PC-3 (cell line): ENCODE measurements at regions not wholly inside any gene's neighbourhood (a gene's known extent, or its start where the extent isn't known, plus 50 kb on each side); places are given as distances from the start of the nearest gene placed in this dataset.
A peak's percentile ranks its signal among the peaks of the same experiment; 100 is the strongest.

Experiments used
- ATAC-seq: fragments of 200-7000 bp; cut with Tn5 transposase; 2 replicates; pipeline ENCODE4 v1.9.1; 2020; ENCODE audit warnings: mild to moderate bottlenecking, moderate library complexity
- BruUV-seq: library from RNA; stranded (reverse); fragments of 400-500 nt; replicated peaks from 2 replicates; lab custom pipeline; 2021; lab: Mats Ljungman, UMichigan
- CTCF ChIA-PET: fragments of 300-600 bp; sonication (Branson Sonifier 250); formaldehyde crosslinking; loops from one replicate; lab custom pipeline; 2022; ENCODE audit warnings: antibody characterized with exemption; lab: Charles Lee
- POLR2A ChIA-PET: fragments of 300-600 bp; sonication (Branson Sonifier 250); formaldehyde crosslinking; loops from one replicate; lab custom pipeline; 2022; ENCODE audit warnings: antibody characterized with exemption; ENCODE audit not compliant: unreplicated experiment; lab: Charles Lee
- DNase-seq: peaks from one replicate; pipeline ENCODE4 v3.0.0-alpha.2; 2015
- H2AFZ ChIP-seq: fragments of 300-600 bp; sonication (generic); 2 replicates; pipeline ENCODE4 v1.6.0; 2016; ENCODE audit warnings: antibody characterized with exemption, low read length
- H3F3A ChIP-seq: fragments of 300-600 bp; sonication (generic); one replicate; pipeline ENCODE4 v1.6.0; 2017; ENCODE audit warnings: antibody characterized with exemption, low read length, control low read depth, mild to moderate bottlenecking; ENCODE audit not compliant: unreplicated experiment
- H3K27ac ChIP-seq: fragments of 300-600 bp; sonication (generic); 2 replicates; pipeline ENCODE4 v1.5.1; 2016; ENCODE audit warnings: mild to moderate bottlenecking, low read length
- H3K27me3 ChIP-seq: fragments of 300-600 bp; sonication (generic); 2 replicates; pipeline ENCODE4 v1.6.1; 2016; ENCODE audit warnings: low read length, mixed read lengths
- H3K36me3 ChIP-seq: fragments of 300-600 bp; sonication (generic); 2 replicates; pipeline ENCODE4 v1.6.1; 2016; ENCODE audit warnings: low read depth, mixed run types, low read length, mixed read lengths
- H3K4me1 ChIP-seq: fragments of 300-600 bp; sonication (generic); 2 replicates; pipeline ENCODE4 v1.5.1; 2016; ENCODE audit warnings: low read length; ENCODE audit not compliant: insufficient read depth
- H3K4me2 ChIP-seq: fragments of 300-600 bp; sonication (generic); 2 replicates; pipeline ENCODE4 v1.6.0; 2016; ENCODE audit warnings: low read length
- H3K4me3 ChIP-seq: fragments of 300-600 bp; sonication (generic); 2 replicates; pipeline ENCODE4 v1.5.1; 2016; ENCODE audit warnings: mild to moderate bottlenecking, low read length, mixed read lengths
- H3K79me2 ChIP-seq: fragments of 300-600 bp; sonication (generic); 2 replicates; pipeline ENCODE4 v1.6.1; 2017; ENCODE audit warnings: low read length, mixed read lengths
- H3K9ac ChIP-seq: fragments of 300-600 bp; sonication (generic); 2 replicates; pipeline ENCODE4 v1.6.0; 2016; ENCODE audit warnings: mild to moderate bottlenecking, low read length
- H3K9me2 ChIP-seq: fragments of 300-600 bp; sonication (generic); replicated peaks from 2 replicates; pipeline ENCODE4 v1.6.1; 2016; ENCODE audit warnings: mixed run types, low read length, mixed read lengths
- H3K9me3 ChIP-seq: fragments of 300-600 bp; sonication (generic); 2 replicates; pipeline ENCODE4 v1.6.1; 2016; ENCODE audit warnings: low read length, mixed read lengths
- H4K20me1 ChIP-seq: fragments of 300-600 bp; sonication (generic); 2 replicates; pipeline ENCODE4 v1.6.1; 2016; ENCODE audit warnings: low read length, mixed read lengths
- EZH2 ChIP-seq: fragments of 300-600 bp; sonication (generic); IDR thresholded peaks from one replicate; pipeline ENCODE4 v1.6.1; 2017; ENCODE audit warnings: antibody characterized with exemption, mild to moderate bottlenecking, low read length; ENCODE audit not compliant: unreplicated experiment
- EZH2phosphoT487 ChIP-seq: fragments of 300-600 bp; sonication (generic); IDR thresholded peaks from 2 replicates; pipeline ENCODE4 v1.6.1; 2018; ENCODE audit warnings: mild to moderate bottlenecking, antibody characterized with exemption, low read length, borderline replicate concordance
- intact Hi-C: fragments of 100-400 bp; cut with micrococcal nuclease; formaldehyde crosslinking; loops from 2 replicates; pipeline ENCODE4 v1.9.0; 2023
- TF ChIP-seq, protein P1 (sequence below): fragments of 300-600 bp; sonication (generic); conservative IDR thresholded peaks from 2 replicates; pipeline ENCODE4 v1.5.1; 2017; ENCODE audit warnings: antibody characterized with exemption, low read depth, mild to moderate bottlenecking, low read length

DNA sequence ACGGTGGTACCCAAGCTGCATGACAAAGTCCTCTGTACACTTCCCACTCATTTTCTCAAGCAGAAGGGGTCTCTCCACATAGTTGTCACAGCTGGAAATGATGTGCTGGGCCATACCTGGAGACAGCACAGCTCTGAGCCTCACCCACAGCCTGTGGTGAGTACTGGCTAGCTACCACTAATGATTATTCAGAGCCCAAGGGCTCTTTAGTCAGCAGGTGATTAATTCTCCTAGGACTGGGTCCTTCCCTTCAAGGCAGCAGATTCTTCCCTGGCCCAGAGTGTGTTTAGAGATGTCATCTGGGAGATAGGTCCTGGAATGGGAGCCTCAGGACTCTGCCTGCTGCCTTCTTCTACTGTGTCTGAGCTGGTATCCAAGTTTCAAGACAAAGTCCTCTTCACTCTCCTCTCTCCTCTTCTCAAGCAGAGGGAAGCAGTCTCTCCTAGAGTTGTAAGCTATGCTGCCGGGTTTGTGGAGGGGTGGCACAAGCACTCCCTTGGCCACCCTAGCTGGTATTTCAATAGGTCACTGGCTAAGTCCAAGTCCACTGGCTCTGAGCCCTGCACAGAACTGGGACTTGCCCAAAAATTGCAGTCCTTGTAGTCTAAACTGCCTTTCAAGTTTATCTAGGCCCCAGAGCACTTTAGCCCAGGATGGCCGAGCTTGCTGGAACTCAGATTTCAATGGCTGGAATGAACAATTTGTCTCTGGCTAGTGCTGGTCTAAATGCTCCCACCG, 49.8 kb upstream of the VGLL2 start:
- BruUV-seq = no TSS peak
- Histone ChIP-seq H3K79me2 (no peaks in the 10 kb centered on the region), H3K4me2 (no peak overlapping the region), H3F3A (no peaks in the 10 kb centered on the region), H2AFZ (no peak overlapping the region), H3K4me3 (no peak overlapping the region), H3K36me3 (no peaks in the 10 kb centered on the region), H3K9me3 (no peaks in the 10 kb centered on the region), H3K9me2 (no peaks in the 10 kb centered on the region), H3K9ac (no peak overlapping the region), H3K4me1 (no peaks in the 10 kb centered on the region), H4K20me1 (no peaks in the 10 kb centered on the region), H3K27ac (no peak overlapping the region), H3K27me3 (0 out of 2 replicates have a peak, but pooled peaks cover 2% of the 10 kb centered on the region)
- TF ChIP-seq EZH2phosphoT487 (no peak), EZH2 (no peak)
- TF ChIP-seq, protein P1, sequence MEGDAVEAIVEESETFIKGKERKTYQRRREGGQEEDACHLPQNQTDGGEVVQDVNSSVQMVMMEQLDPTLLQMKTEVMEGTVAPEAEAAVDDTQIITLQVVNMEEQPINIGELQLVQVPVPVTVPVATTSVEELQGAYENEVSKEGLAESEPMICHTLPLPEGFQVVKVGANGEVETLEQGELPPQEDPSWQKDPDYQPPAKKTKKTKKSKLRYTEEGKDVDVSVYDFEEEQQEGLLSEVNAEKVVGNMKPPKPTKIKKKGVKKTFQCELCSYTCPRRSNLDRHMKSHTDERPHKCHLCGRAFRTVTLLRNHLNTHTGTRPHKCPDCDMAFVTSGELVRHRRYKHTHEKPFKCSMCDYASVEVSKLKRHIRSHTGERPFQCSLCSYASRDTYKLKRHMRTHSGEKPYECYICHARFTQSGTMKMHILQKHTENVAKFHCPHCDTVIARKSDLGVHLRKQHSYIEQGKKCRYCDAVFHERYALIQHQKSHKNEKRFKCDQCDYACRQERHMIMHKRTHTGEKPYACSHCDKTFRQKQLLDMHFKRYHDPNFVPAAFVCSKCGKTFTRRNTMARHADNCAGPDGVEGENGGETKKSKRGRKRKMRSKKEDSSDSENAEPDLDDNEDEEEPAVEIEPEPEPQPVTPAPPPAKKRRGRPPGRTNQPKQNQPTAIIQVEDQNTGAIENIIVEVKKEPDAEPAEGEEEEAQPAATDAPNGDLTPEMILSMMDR = no peak
- POLR2A ChIA-PET = no interaction called here
- intact Hi-C loops = no loop called here
- DNase-seq (peak; percentile 46), ATAC-seq (no peak; the same call in 1 of the 2 replicates)
- CTCF ChIA-PET = no interaction called here
